MG63 (cell line): ENCODE measurements at regions not wholly inside any gene's neighbourhood (a gene's known extent, or its start where the extent isn't known, plus 50 kb on each side); places are given as distances from the start of the nearest gene placed in this dataset.
A peak's percentile ranks its signal among the peaks of the same experiment; 100 is the strongest.

Experiments
- DNase-seq: peaks from one replicate; pipeline ENCODE4 v3.0.0-alpha.2; 2020
- H3K27me3 ChIP-seq: fragments of 250-450 bp; sonication (Bioruptor Pico); 2 replicates; pipeline ENCODE4 v1.5.1; 2020; ENCODE audit warnings: mild to moderate bottlenecking, moderate library complexity
- H3K36me3 ChIP-seq: fragments of 250-450 bp; sonication (Bioruptor Pico); 2 replicates; pipeline ENCODE4 v1.5.1; 2020; ENCODE audit warnings: mild to moderate bottlenecking, moderate library complexity
- H3K4me3 ChIP-seq: fragments of 250-450 bp; sonication (Bioruptor Pico); 2 replicates; pipeline ENCODE4 v1.5.1; 2020; ENCODE audit warnings: mild to moderate bottlenecking, moderate library complexity
- H3K9me3 ChIP-seq: fragments of 250-450 bp; sonication (Bioruptor Pico); 2 replicates; pipeline ENCODE4 v1.5.1; 2020; ENCODE audit warnings: mild to moderate bottlenecking, moderate library complexity

DNA sequence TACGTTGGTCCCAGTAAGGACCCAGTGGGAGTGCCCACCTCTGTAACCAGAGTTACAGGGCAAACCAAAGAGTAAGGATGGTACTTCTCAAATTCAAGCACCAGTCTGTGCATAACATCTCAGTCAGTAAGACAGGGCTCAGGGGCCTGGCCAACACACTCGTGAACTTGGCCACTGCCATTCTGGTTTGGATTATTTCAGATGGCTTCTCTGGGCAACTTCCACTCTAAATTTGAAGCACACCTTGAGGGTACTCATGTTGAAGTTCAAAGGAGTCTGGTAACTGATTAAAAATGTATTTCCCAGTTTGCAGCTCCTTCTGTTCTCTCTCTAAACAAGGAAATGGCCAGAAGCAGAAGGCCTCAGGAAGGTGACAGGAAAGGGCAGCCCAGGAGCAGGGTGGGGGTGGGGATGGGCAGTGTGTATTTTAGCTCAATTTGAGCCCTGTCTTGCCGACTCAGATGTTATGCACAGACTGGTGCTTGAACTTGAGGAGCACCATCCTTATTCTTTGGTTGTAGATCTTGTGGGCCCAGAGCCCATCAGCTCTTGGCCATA, 107.3 kb upstream of the GLI3 start:
- DNase-seq: no peak

DNA sequence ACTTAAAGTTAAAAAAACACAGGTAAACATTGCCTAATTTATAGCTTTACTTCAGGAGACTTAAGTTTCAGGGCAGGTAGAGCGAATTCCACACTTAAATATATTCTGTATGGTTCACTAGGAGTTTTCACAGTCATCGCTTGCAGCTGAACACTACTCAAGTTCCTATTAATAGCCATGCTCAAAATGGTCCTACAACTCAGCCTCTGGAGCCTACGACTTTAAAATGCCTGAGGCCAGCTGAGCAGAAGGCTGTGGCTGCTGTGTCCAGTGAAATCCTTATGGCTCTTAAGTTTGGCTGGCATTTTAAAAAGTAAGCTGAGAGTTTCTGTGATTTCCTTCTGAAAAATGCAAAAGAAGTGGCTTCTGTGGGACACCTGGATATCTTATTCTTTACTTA, 105.4 kb upstream of the GLI3 start:
- H3K9me3 ChIP-seq: no peaks in the 10 kb centered on the region
- H3K36me3 ChIP-seq: no peaks in the 10 kb centered on the region
- no peak overlapping the region for H3K4me3 ChIP-seq
- no peaks in the 10 kb centered on the region for H3K27me3 ChIP-seq
- no peak for DNase-seq

More for the DNA sequence above, 107.3 kb upstream of the GLI3 start:
- Histone ChIP-seq H3K9me3 (no peaks in the 10 kb centered on the region), H3K36me3 (no peaks in the 10 kb centered on the region), H3K4me3 (no peak overlapping the region), H3K27me3 (no peaks in the 10 kb centered on the region)

DNA sequence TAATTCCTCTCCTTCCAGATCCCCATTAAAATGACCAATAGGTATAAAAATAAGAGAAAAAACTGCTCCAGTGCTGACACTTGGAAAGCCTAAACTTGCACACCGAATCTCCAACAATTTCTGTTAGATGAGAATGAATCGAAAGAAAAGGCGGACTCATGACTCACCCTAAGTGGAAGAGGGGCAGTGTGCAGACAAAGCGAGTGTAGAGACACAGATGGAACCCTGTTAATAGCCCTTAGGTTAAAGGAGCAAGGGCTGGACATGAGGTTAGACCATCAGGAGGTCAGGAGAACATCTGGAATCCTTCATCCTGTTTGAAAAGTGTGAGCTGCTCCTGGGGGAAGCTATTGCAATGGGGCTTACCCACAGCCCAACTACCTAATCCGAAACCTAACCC, 103.4 kb upstream of the GLI3 start:
- no peaks in the 10 kb centered on the region for H3K9me3 ChIP-seq
- DNase-seq: no peak
- no peaks in the 10 kb centered on the region for H3K36me3 ChIP-seq
- no peak overlapping the region for H3K4me3 ChIP-seq
- no peaks in the 10 kb centered on the region for H3K27me3 ChIP-seq

DNA sequence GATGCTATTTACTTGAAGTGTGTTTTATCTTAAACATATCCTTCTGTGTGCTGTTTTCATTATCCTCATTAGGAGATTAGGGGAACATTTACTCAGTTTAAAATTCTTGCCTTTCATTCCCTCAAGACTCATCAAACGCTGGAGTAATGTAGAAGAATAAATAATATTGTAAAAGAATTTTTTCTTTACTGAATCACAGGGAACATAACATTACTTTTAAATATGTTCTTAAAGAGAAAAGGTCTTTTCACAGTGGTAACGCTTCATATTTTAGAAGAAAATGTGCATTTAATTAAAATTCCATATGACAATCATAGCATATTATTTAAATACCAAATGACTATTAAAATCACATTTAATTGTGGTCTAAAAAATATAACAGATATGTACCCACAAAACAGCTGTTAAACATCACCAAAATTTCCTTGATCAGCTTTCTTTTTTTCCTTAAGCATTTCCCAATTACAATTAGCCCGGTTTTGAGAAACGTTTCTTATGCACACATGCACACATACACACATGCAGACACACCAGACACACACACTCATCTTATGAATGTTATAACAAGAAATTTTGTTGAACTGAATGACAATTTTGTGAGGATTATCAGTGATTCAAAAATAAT, 102.0 kb upstream of the GLI3 start:
- Histone ChIP-seq H3K36me3 (no peaks in the 10 kb centered on the region), H3K9me3 (no peaks in the 10 kb centered on the region), H3K27me3 (no peaks in the 10 kb centered on the region), H3K4me3 (no peak overlapping the region)
- no peak for DNase-seq

DNA sequence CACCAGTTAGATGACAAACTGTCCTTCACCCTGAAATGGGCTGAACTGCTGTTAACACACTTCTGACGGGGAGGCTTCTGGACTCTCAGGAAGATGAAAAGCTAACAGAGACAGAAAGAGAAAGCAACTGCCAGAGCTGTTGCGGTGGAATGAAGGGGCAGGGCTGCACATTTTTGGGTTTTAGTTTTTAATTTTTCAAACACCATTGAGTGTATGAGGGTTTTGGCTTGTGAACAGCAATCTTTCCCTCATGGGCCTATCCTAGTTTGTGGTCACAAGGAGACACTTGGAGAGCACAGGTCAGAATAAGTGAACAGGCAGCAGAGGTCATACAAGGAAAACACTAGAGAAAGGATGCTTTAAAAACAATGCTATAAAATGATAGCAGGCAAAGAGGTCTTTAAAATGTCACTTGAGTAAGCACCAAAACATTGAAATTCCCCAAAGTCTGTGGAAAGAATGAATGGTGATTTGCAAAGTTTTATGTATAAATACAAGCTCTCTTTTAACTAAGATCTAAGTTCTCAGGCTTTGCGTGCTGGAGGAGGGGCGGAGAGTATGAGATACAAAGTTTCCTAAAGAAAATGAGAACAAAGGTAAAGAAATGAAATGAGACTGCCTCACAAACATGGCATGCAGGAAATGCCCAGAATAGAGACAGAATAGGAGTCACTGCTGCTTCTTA, 101.4 kb upstream of the GLI3 start:
- Histone ChIP-seq H3K9me3 (peaks cover 2% of the 10 kb centered on the region; the same call in 1 of the 2 replicates), H3K27me3 (no peaks in the 10 kb centered on the region), H3K36me3 (no peaks in the 10 kb centered on the region), H3K4me3 (no peak overlapping the region)
- DNase-seq: no peak

DNA sequence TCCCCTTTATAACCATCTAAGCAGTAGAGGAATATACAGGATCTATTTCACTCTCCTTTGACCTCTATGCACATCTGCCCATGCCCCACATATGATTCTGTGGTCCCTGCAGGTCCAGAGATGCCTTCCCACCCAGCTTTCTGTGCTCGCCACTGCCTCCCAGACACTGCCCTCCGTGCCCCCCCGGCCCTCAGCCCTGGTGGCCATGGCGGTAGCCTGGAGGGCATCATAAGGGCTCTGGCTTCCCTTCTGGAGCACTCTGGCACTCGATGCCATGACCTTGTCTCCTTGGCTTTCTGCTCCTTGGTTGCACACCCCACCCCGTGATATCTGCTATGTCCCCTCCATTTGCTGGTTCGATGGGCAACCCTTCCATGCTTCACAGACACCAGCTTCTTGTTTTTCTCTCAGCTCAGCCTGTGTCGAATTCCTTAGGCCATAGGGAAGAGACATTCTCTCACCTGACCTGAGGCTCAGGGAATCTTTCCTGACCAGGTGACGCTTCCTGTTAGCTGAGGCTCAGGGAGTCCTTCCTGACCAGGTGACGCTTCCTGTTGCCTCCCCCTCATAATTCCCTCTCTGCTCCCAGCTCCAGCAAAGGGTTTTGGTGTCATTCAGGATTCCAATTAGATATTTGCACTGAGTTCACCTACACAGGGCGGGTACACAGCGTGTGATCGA, 100.4 kb upstream of the GLI3 start:
- Histone ChIP-seq H3K27me3 (no peaks in the 10 kb centered on the region), H3K4me3 (no peak overlapping the region), H3K36me3 (no peaks in the 10 kb centered on the region), H3K9me3 (peaks cover 2% of the 10 kb centered on the region; the same call in 1 of the 2 replicates)
- no peak for DNase-seq

DNA sequence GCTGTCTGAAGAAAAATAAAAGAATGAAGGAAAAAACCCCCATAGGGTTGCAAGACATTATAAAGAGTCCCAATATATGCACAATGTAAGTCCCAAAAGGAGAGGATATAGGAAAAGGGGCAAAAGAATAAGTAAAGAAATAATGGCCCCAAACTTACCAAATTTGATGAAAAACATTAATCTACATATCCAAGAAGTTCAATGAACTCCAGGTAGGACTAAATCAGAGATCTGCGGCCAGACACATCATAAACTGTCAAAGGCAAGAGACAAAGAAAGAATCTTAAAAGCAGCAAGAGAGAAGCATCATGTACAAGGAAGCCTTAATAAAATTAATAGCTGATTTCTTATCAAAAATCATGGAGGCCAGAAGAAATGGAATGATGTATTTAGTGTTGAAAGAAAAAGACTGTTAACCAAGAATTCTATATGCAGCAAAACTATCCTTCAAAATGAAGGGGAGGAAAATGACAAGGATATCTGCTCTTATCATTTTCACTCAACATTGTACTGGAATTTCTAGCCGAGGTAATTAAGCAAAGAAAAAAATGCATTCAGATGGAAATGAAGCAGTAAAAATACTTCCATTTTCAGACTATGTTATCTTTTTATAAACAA, 95.7 kb upstream of the GLI3 start:
- Histone ChIP-seq H3K36me3 (no peaks in the 10 kb centered on the region), H3K27me3 (no peaks in the 10 kb centered on the region), H3K9me3 (peaks cover 6% of the 10 kb centered on the region; the same call in 1 of the 2 replicates), H3K4me3 (no peak overlapping the region)
- DNase-seq: no peak

DNA sequence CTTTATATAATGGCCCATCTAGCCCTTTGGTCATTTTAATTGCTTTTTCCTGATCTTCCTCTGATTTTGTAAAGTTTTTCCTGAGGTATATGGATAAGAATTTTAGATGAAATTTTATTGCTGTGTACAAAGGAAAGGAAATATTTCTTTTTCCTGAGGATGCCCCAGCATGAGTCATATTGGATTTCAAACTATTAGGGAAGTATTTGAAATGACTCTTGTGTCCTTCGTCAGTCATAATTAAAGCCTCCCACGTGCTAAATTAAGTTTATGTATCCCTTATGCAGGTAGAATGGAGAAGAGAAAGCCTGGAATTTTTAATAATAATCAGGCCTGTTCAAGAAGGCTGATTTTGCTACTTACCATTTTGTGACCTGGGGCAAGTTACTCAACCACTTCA, 82.6 kb upstream of the GLI3 start:
- DNase-seq: no peak
- Histone ChIP-seq H3K4me3 (no peak overlapping the region), H3K27me3 (no peaks in the 10 kb centered on the region), H3K36me3 (no peaks in the 10 kb centered on the region), H3K9me3 (peaks cover 3% of the 10 kb centered on the region)

DNA sequence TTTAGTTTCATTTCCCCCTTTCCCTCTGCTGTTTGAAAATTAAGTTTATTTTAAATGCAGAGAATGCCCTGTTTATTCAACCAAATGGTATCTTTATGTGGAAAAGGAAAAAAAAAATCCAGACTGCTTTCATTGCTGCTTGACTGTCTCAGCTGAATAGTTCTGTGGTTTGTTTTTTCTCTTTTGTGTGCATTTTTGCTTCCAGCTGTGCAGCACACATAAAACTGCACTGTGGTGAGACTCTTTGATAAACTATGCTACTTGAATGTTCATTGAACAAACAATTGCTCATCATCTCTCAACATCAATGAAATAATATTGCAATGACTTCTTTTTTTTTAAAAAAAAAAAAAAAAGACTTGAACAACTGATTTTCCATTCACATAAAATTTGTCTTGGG, 78.6 kb upstream of the GLI3 start:
- Histone ChIP-seq H3K27me3 (no peaks in the 10 kb centered on the region), H3K36me3 (no peaks in the 10 kb centered on the region), H3K4me3 (peak overlapping the region; percentile 34), H3K9me3 (peaks cover 3% of the 10 kb centered on the region)
- peak; percentile 49 for DNase-seq

DNA sequence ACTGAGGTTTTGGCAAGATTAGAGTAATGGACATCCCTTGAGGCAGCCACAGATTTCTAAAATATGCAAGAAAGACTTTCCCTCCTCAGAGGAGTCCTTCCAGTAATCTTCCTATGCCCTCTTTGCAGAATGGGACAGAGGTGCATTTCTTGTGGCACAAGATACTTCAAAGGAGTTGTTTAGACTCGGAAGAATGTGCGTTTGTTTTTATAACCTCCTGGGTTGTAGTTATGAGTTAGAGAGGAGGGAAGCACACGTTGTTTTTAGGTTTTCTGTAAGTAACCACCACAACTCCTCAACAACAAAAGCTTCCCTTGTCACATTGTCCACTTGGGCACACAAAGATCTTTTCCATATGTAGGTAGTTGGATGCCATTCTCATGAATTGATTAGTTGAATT, 78.1 kb upstream of the GLI3 start:
- Histone ChIP-seq H3K9me3 (peaks cover 3% of the 10 kb centered on the region), H3K27me3 (no peaks in the 10 kb centered on the region), H3K36me3 (no peaks in the 10 kb centered on the region), H3K4me3 (peak overlapping the region; percentile 34)
- no peak for DNase-seq

DNA sequence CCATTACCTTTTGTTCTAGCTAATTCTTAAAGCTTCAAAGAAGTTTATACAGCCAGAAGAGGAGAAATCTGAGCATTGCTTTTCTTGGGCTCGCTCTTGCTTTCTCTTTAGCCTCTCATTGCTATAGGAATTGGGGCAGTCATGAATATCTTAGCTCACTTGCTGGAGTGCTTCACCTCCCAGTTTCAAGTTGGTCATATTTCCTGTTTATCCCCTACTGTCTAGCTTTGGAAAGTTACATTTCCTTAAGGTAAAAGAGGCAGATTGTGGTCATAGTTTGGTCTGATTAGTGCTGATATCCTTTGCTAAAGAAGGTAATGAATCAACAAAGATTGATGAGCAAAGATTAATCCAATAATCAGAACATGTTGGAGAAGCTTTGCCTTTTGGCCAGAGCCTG, 77.7 kb upstream of the GLI3 start:
- peaks cover 3% of the 10 kb centered on the region for H3K9me3 ChIP-seq
- no peaks in the 10 kb centered on the region for H3K36me3 ChIP-seq
- no peak overlapping the region for H3K4me3 ChIP-seq
- no peaks in the 10 kb centered on the region for H3K27me3 ChIP-seq
- no peak for DNase-seq

DNA sequence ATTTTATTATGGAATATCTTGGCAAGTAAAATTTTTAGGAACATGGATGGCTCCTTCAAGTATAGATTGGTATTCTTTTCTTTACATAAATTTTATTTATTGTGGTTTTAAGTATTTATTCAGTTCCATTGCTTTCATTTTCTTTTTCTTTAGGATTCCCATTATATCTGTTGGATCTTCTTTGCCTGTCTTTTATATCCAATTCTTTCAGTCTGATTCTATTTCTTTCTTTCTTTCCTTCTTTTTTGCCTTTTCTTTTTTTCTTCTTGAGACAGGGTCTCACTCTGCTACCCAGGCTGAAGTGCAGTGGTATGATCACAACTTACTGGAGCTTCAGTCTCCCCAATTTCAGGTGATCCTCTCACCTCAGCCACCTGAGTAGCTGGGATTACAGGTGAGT, 74.2 kb upstream of the GLI3 start:
- no peaks in the 10 kb centered on the region for H3K36me3 ChIP-seq
- H3K9me3 ChIP-seq: no peaks in the 10 kb centered on the region
- no peaks in the 10 kb centered on the region for H3K27me3 ChIP-seq
- no peak overlapping the region for H3K4me3 ChIP-seq
- no peak for DNase-seq

DNA sequence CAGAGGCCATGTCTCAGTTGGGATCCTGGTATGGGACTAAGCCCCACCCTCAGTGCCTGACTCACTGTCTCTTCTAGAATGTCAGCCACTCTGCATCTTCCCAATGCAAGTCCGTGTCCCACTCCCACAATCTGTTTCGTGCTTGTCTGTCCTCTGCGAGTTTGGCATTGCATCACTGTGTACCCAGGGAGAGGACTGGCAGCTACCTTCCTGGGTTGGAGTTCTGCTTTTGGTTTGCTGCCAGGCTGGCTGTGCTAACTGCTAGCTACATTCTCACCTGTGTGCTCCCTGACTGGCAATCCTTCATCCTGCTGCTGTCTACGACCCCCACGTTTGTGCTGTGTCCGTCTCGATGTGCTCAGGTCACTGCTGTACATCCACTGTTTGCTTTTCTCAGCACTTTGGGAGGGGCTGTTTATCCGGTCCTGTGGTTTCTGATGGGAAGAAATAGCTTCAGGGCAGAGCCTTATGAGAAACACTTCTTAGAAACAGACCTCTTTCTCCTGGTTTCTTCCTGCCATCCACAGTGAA, 56.0 kb upstream of the GLI3 start:
- no peaks in the 10 kb centered on the region for H3K27me3 ChIP-seq

DNA sequence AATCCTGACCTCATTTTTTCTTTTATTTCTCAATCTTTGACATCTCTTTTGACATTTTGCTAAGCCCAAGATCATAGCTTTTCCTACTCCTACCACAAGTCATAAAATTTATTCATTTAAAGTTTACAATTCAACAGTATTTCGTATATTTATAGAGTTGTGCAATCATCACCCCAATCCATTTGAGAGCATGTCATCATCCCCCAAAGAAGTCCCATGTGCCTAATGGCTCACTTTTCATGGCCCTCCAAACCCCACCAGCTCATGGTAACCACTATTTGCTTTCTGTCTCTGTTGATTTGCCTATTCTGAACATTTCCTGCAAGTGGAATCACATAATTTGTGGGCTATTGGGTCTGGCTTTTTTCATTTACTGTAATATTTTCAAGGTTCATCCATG, 52.5 kb upstream of the GLI3 start:
- DNase-seq: no peak
- no peak overlapping the region for H3K4me3 ChIP-seq
- no peaks in the 10 kb centered on the region for H3K36me3 ChIP-seq
- H3K27me3 ChIP-seq: no peaks in the 10 kb centered on the region
- H3K9me3 ChIP-seq: no peaks in the 10 kb centered on the region; the same call in 1 of the 2 replicates

More for the DNA sequence above, 56.0 kb upstream of the GLI3 start:
- no peak for DNase-seq
- no peaks in the 10 kb centered on the region; the same call in 1 of the 2 replicates for H3K9me3 ChIP-seq
- H3K36me3 ChIP-seq: no peaks in the 10 kb centered on the region
- H3K4me3 ChIP-seq: no peak overlapping the region
